ENCODE measurements at regions not wholly inside any gene's neighbourhood (a gene's known extent, or its start where the extent isn't known, plus 50 kb on each side); places are given as distances from the start of the nearest gene placed in this dataset.
A peak's percentile ranks its signal among the peaks of the same experiment; 100 is the strongest.

DNA sequence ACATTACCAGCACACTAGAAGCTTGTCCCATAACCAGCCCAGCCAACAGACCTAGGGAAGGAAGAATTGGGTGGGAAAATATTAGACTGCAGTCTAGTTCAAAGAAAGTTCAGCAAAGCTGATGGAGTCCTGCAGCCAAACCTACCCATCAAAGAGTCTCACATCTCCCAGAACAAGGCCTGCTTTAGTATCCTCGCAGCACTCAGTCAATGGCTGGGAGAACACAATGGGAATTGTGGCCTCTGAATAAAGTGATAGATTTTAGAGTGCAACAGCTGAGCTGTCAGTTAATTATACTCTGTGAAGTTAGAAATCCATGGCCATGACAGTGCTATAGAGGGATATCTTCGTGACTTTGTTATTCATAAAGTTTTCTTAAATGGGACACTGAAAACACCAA lies 207.2 kb upstream of the NAALADL2 start:
- DNase-seq (ENCODE audit: low read depth) = no peak

DNA sequence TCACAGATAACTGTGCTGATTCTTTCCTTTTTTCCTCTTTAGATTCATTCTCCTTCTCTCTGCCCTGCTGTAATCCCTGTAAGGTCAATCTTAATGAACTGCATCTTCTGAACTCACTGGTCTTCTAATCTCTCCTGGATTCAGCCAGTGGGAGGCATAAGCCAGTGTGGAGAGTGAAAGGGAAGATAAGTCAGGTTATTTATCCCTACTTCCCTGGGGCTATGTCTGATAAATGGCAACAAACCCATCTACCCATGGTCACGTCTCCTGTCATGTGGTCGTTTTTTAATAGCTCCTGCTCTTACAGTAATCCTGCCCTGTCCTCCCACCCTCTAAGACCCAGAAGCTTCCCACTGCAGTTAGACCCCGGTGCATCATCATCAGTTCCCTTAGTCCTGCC lies 199.6 kb upstream of the NAALADL2 start:
- no peak for DNase-seq (ENCODE audit: low read depth)

DNA sequence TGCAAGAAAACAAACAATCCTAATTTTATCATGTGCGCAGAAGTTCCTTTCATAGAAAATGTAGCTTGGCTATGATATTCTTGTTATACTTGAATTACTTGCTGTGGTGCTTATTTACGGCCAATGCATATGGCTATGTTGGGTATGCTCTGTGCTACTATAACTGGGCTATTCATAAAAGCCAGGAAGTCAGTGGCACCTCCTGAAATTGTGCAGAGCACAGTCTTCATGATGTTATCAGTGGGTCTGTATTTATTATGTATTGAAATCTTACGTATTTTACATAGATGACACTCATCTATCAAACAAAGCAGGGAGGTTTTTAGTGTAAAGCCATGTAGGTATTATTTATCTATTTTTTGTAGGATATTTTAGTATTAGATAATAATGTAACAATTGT lies 196.5 kb upstream of the NAALADL2 start:
- no peak for DNase-seq (ENCODE audit: low read depth)

DNA sequence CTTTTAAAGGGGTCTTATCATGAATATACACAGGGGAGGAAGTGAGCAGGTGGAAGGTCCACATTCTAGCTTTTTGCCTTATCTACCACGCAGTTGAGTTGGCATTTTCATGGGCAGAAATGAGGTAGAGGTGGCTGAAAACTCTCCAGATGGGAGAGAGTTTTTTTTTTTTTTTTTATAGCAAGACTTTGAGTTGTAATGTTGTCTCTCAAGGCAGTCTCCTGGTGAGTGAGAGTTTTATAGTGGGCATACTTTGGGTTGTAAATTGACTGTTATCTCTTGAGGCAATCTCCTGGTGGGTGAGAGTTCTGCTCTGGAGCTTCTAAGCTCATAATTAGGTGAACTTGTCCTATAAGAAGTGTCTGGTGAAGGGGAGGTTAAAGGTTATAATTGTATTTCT lies 191.7 kb upstream of the NAALADL2 start:
- no peak for DNase-seq (ENCODE audit: low read depth)

DNA sequence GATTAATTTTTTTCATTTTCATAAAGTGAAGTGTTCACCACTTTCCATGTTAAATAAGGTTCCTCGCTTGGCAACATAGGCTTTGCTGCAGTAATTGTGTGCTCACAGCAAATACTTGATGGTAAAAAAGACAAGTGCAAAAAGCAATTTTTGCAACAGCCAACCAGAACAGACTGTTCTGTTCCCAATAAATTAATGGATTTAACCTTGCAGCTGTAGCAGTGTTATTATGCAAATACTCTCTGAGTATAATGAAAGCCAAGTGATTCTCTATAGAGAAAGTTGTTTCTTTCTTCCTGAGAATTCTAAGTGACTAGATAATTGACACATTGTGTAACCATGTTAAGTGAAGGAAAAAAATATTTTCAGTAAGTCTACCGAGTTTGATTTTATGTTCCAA lies 183.7 kb upstream of the NAALADL2 start:
- no peak for DNase-seq (ENCODE audit: low read depth)

DNA sequence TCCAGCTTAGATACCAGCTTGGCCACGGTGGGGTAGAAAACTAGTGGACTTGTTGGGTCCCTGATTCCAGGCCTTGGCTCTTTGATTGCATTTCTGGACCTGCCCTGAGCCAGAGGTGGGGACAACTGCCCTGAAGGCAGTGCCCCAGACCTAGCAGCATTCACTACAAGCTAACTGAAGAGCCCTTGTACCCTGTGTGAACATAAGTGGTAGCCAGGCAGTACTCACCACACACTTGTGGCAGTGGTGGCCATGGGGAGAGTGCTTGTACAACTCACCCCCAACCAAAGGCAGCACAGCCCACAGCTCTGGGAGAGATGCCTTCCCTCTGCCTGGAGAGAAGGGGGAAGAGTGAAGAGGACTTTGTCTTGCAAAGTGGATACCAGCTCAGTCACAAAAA lies 177.3 kb upstream of the NAALADL2 start:
- no peak for DNase-seq (ENCODE audit: low read depth)

DNA sequence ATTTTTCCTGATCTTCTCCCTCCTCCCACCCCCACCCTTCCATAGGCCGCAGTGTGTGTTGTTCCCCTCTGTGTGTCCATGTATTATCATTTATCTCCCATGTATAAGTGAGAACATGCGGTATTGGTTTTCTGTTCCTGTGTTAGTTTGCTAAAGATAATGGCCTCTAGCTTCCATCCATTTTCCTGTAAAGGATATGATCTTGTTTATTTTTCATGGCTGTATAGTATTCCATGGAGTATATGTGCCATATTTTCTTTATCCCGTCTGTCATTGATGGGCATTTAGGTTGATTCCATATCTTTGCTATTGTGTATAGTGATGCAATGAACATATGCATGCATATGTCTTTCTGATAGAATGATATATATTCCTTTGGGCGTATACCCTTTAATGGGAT lies 173.3 kb upstream of the NAALADL2 start:
- DNase-seq (ENCODE audit: low read depth) = no peak

DNA sequence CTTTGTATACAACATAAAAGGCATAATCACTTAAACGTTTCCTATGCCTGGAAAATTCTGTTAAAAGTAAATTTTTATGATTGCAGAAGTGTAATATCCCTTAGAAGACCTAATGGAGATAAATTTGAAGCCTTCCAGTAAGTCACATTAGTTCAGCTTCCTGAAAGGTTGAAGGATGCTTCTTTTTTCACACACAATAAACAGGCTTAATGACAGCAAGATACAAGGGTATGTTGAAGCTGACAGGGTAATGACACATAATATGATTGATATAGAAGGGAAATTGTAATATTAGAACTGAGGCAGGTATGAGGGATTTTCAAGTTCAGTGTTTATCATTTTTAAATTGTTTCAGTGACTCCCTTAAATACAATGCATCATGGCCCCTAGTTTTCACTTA lies 161.8 kb upstream of the NAALADL2 start:
- DNase-seq (ENCODE audit: low read depth) = no peak

DNA sequence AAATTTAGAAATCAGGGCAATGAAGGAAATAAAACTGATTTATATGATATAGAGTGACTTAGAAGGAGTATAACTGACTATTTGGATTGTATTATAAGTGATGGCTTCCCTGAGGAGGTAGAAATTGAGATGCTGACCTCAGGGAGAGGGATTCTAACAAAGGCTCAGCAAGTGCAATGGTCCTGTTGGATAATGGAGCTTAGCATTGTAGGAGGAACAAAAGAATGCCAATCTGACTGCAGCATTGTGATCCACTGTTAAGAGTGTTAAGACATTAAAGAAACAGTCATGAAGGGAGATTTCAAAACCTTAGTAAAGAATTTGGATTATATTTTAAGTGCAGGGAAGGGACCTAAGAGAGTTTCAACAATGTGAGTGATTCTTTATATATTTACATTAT lies 158.4 kb upstream of the NAALADL2 start:
- DNase-seq (ENCODE audit: low read depth) = no peak

DNA sequence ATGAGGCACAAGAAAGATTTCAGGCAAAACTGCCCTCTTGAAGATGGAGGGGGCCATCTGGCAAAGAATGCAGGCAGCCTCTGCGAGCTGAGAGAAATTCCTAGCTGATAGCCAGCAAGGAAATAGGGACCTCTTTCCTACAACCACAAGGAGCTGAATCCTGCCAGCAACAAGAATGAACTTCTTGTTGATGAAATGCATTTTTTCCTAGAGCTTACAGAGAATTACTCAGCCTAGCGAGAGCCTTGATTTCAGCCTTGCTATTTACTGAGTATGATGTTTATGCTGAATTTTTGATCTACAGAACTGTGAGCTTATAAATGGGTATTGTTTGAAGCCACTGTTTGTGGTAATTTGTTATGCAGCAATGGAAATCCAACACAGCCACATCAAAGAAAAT lies 148.5 kb upstream of the NAALADL2 start:
- no peak for DNase-seq (ENCODE audit: low read depth)

DNA sequence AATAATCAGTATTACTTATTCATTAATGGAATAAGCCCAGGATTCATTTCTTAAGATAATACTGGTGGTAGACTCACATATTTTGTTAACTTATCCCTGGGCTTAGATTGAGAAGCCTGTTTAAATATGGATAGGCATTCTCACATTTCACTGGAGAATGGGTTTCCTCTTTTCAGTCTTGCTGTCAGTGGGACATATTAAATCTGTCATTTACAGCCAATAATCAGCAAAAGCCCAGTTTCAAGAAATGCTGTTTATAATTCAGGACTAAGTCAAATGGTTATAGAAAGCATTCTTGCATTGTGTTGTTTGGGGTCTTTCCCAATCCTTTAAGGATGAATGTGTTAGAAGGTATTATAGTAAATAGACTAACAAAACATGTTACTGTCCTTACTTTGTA lies 143.7 kb upstream of the NAALADL2 start:
- DNase-seq (ENCODE audit: low read depth) = no peak

DNA sequence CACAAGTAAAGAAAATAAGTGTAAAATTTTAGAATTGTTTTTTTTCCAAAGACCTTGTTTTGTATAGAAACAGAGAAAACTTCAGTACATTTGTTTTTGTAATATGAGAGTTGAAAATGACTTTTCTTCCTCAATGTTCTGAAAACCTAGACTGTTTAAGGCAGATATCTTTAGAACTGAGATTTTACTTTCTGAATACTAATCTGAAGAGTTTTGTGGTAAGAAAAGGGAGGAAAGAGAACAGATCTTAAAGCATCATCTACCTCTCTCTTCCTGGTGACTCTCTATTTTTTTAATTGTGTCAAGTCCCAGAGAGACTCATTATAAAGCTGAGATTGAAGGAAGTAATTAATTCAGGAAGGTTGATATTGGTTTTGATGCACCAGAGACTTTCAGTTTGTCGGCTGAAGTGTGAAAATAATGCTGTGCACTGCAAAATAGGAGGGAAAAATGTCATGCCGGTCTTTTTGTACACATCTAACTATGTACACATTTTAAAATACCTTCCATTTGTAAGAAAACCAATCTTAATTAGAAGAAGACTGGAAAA lies 142.1 kb upstream of the NAALADL2 start:
- DNase-seq (ENCODE audit: low read depth) = no peak

DNA sequence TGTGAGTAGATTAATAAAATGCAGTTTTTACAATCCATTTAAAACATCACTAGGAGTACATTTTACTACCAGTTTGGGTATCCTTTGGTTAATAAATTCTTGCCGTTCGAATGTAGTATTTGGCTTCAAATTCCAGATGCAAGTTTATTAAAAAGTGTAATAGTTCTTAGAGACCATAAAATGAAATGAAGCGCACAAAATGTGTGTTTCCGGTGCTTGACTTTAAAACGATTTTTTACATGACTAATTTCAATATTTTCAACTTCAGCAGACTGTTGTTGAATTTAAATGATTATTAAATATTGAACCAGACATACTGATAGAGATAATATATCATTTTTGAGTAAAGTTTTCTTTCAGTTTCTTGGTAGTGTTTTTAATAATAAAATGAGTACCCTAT lies 138.4 kb upstream of the NAALADL2 start:
- DNase-seq (ENCODE audit: low read depth) = no peak

DNA sequence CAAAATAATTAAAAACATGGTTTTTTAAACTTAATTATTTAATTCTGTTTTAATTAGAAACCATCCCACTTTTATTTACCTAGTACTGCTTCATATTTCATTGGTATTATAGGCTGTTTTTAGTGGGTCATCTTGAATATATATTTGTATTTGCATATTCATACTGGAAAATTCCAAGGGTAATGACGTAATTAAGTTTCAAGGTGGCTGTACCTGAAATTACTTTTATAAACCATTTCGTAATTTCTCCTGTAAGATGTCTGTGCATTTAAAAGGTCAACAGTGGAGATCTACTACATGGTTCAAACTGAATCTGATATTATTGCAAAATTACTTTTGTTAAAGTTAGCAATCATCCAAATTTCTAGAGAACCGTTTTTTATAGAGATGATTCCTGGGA lies 133.8 kb upstream of the NAALADL2 start:
- no peak for DNase-seq (ENCODE audit: low read depth)

DNA sequence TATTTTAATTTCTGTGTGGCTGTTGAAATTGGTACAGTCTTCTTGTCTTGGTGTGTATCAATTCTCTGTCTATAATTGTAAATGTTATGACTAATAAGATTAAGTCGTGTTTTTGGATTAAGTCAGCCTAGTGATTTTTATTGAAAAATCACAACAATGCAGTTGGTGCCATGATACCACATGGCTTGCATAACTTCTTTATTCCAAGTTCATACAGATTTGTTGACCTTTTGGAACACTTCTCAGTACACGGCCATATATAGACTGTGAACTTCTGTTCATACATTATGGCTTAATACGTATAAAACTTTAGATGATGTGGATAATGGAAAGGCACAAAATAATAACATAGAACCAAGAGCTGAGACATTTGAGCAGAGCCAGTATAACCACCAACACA lies 121.2 kb upstream of the NAALADL2 start:
- DNase-seq (ENCODE audit: low read depth) = peak; percentile 47

DNA sequence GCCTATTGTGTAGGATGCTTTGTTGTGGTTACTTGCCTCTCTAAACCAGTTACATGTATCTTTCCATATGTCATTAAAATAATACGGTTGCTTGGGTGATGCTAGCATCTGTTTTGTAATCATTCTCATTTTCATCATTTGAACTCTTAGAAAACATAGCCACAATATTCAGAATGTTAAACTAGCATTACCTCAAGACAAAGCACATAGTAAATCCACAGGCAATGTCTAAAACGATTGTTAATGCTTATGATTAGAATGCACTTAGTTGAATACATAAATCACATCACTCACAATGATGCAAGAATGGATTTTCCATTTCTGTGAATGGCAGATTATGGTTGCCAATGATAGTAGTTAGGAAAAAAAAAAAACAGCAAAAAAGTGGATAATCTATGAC lies 110.0 kb upstream of the NAALADL2 start:
- DNase-seq (ENCODE audit: low read depth) = no peak

DNA sequence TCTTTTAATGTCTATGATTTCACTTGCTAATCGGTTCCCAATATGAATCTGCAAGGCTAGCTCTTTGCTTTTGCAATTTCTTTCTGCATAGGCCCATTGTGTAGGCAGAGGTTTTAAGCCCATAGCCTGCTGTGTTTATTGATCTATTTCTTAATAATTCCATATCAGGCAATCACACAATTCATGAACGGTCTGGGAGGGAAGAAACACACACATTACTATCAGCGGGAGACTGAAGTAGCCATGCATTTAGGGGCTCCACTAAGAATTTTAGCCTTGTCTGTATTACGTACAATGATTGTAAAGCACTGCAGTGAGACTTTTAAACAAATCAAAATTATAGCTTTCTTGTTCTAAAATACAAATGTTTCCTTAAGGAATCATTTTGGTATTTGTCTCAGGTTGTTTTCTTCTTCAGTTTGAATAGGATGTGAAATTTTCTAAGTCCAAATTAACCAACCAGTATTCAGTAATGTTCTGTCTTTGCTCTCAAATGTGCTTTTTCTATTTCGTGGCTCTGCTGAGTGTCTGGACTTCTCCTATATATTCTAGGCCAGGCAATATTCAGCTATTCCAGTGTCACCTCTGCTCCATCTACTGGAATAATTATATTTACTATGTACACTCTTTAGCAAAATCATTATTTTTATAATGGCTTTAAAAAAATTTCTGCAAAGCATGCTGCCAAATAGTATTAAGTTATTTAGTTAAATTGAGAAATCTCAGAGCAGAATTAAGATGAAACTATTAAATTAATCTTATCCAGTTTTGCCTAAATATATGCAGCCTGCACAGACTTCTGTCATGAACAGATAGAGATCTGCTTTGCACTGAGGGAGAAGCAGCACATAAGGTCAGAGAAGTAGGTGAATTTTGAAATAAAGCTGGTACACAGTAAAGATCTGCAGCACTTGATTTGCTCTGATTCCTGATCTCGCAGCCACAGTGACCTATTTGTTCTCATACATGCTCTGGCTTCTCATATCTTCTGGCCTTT lies 103.0 kb upstream of the NAALADL2 start:
- no peak for DNase-seq (ENCODE audit: low read depth)

DNA sequence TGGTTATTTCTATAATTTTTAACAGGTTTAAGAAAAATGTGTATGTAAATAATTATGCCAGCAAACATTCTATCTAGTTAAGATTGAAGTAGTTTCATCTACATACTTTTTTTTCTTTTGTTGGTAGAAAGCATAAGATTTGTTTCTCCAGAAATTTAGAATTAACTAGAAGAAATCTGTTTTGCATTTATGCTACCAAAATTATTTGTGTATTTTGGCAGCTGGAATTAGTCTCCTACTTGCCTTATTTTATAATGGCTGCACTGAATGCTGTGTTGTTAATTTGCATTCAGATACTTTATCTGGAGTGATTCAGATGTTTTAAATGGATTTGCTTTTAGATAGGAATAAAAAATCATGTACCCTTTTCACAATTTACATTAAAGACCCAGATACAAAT lies 100.2 kb upstream of the NAALADL2 start:
- no peak for DNase-seq (ENCODE audit: low read depth)

DNA sequence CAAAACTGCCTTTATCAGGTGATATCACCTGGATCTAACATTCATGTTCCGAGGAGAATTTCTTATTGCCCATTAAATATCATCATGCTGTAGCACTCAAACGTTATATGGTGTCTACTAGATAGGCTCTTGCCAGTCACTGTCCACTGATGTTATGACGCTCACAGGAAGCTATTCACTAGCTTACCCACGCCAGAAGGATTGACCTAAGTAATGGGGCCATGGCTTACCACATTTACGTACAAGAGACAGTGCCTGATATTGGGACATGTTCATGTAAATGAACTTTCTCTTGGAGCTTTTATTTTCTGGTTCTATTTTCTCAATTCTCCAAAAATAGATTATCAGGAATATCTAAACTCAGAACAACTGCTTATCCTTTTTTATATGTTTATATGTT lies 91.7 kb upstream of the NAALADL2 start:
- no peak for DNase-seq (ENCODE audit: low read depth)

DNA sequence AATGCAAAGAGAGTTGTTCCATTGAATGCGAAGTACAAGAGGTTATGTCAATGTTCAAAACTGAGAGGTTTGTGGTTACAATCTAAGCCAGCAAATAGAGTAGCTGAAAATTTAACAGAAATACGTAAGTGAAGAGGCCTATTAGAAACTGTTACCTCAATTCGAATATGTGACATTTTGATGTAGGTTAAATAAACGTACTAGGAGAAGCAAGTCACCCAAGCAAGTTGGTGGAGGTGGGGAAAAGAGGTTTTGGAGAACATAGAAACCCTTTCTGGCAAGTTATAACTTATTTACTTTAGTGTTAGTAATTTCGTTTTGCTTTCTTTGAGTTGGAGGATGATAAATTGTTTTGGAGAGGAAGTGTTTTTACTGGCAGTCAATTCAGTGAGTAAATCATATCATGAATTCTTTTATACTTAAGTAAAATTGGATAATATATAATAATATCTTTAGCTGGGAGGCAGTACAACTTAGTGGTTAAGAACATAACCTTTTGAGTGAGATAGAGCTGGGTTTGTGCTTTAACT lies 91.2 kb upstream of the NAALADL2 start:
- peak; percentile 33 for DNase-seq (ENCODE audit: low read depth)

DNA sequence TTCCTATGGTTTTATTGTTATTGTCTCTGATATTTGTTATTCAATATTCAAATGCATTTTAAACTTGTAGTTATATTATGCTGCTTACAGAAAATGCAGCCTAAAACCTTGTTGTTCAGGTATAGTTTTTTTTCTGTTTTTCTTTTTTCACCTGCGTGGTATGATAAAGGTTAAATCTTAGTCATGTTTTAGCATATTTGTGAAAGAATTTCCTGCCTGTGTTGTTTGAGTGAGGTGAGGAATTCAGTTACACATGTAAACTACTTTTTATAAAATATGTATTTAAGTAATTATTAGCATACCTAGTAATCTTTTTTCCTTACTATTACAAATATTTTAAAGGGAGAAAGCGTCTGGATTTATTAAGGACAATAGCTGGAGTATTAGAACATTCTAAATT lies 90.0 kb upstream of the NAALADL2 start:
- DNase-seq (ENCODE audit: low read depth) = no peak

DNA sequence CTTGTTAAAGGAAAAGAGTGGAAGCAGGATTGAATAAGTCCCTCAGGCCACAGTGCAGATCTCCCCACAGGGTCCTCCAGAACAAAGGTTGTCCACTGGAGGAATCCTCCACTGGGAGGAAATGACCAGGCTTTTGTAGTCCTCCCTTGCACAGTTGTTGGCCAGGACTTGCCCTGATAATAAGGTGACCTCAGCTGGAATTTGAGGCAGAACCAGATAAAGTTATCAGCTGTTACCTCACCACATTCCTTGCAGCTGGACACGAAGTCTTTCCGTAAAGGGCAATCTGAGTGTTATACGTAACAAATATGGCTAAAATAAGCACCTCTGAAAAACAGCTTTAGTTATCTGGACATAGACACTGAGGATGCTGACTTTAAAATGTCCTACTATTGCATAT lies 83.5 kb upstream of the NAALADL2 start:
- DNase-seq (ENCODE audit: low read depth) = no peak

DNA sequence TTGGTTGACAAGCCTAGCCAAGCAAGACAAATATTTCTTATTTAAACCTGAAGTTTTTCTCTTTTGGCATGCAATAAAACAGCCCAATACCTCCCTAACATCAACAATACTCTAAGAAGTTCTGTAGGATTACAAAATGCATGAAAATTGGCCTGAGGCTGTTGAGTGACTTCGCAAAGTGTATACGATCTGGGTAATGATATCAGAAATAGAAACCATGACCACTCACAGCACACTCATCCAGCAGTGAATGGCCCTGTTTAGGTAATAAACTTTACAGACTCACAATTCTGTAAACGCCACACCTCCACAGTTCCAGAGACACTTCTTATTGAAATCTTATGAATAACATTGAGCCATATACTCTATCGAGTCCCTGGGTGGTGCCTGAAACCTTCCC lies 83.0 kb upstream of the NAALADL2 start:
- DNase-seq (ENCODE audit: low read depth) = no peak

DNA sequence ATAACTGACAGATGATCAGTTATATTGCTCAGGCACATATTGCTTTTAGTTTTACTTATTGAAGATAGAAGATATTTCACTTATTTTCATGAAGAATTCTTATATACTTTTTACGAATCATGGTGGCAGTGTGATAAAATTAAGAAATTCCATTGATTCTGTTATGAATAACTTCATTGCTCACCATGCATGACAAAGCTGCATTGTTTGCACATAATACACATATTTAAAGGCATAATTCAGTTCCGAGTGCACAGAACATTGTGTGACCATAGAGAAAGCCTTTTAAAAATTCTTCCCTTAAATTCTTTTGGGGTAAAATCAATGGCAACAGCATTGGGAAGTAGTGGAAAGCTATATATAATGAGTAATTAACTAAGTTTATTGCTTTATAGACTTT lies 82.5 kb upstream of the NAALADL2 start:
- no peak for DNase-seq (ENCODE audit: low read depth)

All from fibroblast of the conjunctiva (primary cell).